HG02623 (cell line): ENCODE measurements at regions not wholly inside any gene's neighbourhood (a gene's known extent, or its start where the extent isn't known, plus 50 kb on each side); places are given as distances from the start of the nearest gene placed in this dataset.
"Not testable (repeated sequence)": the region's sequence is repeated elsewhere in the genome, so short reads cannot be mapped to it uniquely, and the experiment has no call there.

Experiments
- ATAC-seq: cut with Tn5 transposase; IDR thresholded peaks from one replicate; pipeline ENCODE4 v1.9.1; 2021; ENCODE audit warnings: moderate library complexity; ENCODE audit not compliant: unreplicated experiment

GRCh38 chr14:41549821-41550607, 56.7 kb upstream of the LRFN5 start:
- ATAC-seq = no peak

DNA sequence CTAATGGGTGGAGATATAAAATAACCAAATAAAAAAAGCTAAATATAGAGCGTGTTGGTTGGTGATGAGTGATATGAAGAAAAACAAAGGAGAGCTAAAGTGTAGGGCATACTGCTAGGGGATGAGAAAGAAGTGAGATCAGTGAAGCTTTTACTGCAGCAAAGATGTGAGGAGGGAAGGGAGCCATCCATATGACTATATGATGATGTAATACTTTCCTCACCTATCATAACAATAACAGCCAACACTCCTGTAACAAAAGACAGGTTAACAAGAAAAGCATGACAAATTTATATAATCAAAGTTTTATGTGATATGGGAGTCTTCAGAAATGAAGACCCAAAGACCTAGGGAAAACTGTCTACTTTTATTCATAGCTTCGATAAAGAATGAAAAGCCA, 57.4 kb upstream of the LRFN5 start:
- no peak for ATAC-seq

GRCh38 chr14:41548666-41549065, 58.0 kb upstream of the LRFN5 start:
- no peak for ATAC-seq

DNA sequence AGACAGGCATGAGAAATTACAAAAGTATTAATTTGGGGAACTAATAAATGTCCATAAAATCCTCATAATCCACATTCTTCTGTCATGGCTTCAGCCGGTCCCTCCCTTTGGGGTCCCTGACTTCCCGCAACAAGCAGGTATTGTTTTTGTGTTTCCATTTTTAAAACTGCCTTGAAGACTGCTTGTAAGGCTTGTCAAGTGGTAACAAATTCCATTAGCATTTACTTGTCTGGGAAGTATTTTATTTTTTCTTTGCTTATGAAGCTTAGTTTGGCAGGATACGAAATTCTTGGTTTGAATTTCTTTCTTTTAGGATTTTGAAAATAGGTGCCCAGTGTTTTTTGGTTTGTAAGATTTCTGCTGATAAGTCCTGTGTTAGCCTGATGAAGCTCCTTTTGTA, 65.3 kb upstream of the LRFN5 start:
- ATAC-seq = no peak

DNA sequence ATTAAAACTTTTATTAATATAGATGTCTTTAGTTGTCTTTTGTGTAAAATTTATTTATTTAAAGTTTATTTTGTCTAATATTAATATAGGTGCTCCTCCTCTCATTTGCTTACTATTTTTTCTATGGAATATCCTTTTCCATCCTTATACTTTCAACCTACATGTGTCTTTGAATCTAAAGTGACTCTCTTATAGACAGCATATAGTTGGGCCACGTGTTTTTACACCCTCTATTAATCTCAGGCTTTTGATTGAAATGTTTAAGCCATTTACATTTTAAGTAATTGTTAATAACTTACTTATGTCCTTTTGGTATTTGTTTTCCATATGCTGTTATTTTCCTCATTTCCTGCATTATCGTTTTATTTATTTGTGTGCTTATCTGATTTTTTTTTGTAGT, 74.4 kb upstream of the LRFN5 start:
- ATAC-seq = no peak

- ATAC-seq = no peak
Observed at GRCh38 chr14:41521891-41522290, 84.8 kb upstream of the LRFN5 start.

DNA sequence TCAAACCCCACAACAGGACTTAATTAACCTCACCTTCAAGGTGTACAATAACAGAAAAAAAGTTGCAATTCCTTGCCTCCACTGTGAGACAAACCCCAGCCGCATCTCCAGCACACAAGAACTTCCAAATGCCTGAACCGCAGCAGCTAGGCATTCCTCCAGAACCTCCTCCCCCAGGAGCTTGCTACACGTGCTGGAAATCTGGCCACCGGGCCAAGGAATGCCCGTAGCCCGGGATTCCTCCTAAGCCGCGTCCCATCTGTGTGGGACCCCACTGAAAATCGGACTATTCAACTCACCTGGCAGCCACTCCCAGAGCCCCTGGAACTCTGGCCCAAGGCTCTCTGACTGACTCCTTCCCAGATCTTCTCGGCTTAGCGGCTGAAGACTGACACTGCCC, 88.6 kb upstream of the LRFN5 start:
- not testable (repeated sequence) for ATAC-seq

GRCh38 chr14:41506552-41506951, 100.1 kb upstream of the LRFN5 start:
- no peak for ATAC-seq

GRCh38 chr14:41505491-41505890, 101.2 kb upstream of the LRFN5 start:
- ATAC-seq = no peak

DNA sequence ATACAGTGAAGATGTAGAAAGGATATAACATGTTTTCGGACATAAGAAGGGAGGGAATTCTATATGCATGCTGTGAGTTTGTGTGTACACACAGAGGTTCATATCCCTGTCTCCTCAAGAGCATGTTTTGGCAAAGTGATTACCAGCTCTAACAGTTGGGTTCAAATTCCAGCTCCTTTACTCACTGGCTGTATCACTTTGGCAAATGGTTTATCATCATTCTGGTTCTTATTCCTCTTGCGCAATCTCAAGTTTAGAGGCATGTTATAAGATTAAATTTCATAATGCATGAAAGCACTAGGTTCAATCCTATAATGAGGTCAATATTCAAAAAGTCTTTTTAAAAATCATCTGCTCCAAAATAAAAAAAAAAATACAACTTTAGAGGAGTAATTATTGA, 107.7 kb upstream of the LRFN5 start:
- no peak for ATAC-seq

GRCh38 chr14:41490323-41490722, 116.4 kb upstream of the LRFN5 start:
- no peak for ATAC-seq

DNA sequence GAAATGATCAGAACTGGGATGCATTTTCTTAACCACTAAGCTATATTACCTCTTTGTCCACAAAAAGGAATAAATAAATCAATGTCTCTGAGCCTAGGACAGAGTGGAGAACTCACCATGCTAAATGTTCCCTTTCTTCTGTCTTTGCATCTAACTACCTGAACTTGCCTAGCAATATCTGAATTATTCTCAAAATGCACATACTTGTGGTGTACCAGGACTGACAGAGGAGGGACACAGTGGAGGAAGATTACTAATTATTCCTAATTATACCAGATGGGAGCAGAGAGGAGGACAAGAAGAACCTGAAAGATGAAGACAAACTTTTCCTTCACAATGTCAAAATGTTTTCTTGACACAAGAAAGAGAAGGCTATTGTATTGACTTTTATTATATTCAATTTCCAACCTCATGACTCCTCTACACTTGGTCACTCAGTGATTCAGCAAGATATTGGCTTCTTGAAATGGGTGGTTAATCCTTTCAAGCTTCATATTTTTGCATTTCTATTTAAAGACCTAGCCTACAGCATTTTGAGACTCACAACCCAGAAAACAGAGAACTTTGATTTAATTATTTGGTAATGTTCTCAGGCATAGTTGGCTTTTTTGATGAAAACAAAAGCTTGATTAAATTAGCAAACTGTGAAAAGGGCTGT, 117.2 kb upstream of the LRFN5 start:
- ATAC-seq = no peak

DNA sequence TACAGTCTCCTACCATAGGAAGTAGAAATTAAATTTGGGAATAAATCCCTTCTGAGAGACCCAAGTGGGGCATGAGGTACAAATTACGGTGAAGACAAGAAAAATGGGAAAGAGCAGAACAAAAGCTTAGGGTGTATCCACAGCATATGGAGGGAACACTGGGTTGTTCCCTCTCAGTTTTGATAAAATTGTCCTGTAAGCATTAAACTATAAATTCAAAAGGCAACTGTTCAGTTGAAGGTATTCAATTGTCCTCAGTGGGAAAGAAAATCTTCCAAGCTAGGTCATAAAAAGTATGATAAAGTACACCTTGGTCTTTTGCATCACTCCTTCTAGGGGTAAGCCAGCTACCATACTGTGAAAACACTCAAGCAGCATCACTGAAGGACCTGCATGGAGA, 118.3 kb upstream of the LRFN5 start:
- ATAC-seq = no peak

GRCh38 chr14:41482861-41483260, 123.8 kb upstream of the LRFN5 start:
- ATAC-seq = no peak

DNA sequence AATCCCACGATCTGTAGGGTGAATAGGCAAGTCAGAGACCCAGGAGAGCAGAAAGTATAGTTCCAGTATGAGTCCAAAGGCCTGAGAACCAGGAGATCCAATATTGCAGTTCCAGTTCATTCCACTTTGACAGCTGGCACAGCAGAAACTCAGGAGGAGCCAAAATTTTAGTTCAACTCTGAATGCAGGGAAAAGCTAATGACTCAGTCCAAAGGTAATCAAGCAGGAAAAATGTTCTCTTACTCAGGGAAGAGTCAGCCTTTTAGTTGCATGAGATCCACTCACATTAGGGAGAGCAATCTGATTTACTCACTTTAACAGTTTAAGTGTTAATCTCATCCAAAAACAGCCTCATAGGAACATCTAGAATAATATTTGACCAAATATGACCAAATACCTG, 130.2 kb upstream of the LRFN5 start:
- ATAC-seq = no peak

- no peak for ATAC-seq
Observed at GRCh38 chr14:41461380-41461779, 145.3 kb upstream of the LRFN5 start.

DNA sequence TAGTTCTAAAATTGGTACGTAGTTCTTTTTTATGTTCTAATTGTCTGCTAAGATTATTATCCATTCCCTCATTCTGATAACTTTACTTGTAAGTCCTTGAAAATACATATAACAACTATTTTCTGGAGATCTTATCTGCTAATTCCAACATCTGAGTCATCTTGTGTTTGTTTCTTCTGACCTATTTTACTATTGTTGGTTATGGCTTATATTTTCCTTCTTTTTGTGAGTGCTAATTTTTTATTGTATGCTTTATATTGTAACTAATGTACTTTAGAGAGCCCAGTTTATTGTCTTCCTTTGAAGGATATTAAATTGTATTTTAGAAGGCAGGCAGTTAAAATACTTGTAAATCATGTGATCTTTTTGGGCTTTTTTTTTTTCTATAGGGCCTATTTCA, 149.3 kb upstream of the LRFN5 start:
- no peak for ATAC-seq

DNA sequence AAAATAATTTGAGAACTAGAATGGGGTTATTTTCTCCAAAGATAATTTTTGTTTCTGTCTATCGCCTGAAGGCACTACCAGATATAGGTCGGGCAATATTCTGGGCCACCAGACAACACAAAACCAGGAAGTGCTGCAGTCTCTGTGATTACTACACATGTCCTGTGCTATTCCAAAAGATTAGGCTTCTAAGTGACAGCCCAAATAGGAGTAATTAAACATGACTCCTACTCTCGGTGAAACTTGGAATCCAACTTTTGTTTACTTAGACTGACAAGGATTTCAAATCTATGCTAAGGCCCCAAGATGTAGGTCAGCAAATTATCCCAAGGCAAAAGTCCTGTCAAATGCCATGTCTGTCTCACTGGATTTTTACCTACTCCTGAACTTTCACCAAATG, 157.6 kb upstream of the LRFN5 start:
- ATAC-seq = no peak

- no peak for ATAC-seq
Observed at GRCh38 chr14:41446008-41446407, 160.7 kb upstream of the LRFN5 start.

DNA sequence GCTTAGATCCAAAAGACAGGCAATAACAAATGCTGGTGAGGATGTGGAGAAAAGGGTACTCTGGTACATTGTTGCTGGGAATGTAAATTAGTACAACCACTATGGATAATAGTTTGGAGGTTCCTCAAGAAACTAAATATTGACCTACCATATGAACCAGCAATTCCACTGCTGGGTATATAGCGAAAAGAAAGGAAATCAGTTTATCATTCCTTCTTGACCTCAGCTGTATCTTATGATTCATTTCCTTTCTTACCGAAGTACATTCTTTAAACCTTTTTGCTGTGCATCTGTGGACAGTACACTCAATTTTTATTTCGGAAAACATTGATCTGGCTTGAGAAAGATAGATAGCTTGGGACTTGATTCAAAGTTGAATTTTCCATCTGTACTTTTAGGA, 183.2 kb upstream of the LRFN5 start:
- no peak for ATAC-seq

DNA sequence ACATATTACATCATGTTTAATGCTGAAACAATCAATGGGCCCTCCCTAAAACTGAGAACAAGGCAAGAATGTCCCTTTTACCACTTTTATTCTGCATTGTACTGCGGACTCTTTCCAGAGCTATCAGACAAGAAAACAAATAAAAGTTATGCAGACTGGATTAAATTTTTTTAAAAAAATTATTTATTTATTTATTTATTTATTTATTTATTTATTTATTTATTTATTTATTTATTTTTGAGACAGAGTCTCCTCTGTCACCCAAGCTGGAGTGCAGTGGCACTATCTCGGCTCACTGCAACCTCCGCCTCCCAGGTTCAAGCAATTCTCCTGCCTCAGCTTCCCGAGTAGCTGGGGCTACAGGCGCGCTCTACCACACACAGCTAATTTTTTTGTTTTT, 185.4 kb upstream of the LRFN5 start:
- ATAC-seq = not testable (repeated sequence)

DNA sequence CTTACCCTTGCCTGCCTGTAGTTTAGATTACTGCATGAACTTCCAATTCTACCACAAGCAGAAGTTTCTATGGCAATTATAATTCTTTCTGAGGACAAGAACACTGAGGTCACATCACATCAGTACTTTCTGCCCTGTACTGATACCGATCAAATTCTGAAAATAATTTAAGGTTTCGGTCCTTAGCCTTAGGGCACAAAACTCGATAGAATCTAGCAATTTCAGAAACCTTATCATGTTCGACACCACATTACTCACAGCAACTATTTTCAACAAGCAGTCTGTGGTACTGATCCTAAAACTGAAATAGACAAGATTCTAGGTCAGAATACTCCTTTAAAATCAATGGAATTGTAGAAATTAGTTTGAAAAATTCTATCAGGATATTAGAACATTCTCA, 187.0 kb upstream of the LRFN5 start:
- no peak for ATAC-seq

GRCh38 chr14:41418851-41419250, 187.8 kb upstream of the LRFN5 start:
- no peak for ATAC-seq
